ENCODE measurements at regions not wholly inside any gene's neighbourhood (a gene's known extent, or its start where the extent isn't known, plus 50 kb on each side); places are given as distances from the start of the nearest gene placed in this dataset.

GRCh38 chr1:106883208-106883607, 173.3 kb upstream of the PRMT6 start:
- DNase-seq (no peak), ATAC-seq (ENCODE audit: low FRiP score in 2 of 2) (no peak)
- H3K27ac ChIP-seq, result no peak overlapping the region
- no peak overlapping the region for H3K4me3 ChIP-seq
- H3K36me3 ChIP-seq, result no peaks in the 10 kb centered on the region
- H3K27me3 ChIP-seq, result no peaks in the 10 kb centered on the region
- H3K9me3 ChIP-seq, result no peaks in the 10 kb centered on the region
- TF ChIP-seq POLR2AphosphoS5 (IDR thresholded peaks at IDR 0.05) (no peak), CTCF (IDR thresholded peaks at IDR 0.05) (no peak), EP300 (IDR thresholded peaks at IDR 0.05) (no peak), POLR2A (IDR thresholded peaks at IDR 0.05) (no peak)
- H3K4me1 ChIP-seq, result peaks cover 0 to 8% (median 0%) of the 10 kb centered on the region in 4 donors

GRCh38 chr1:106889059-106889458, 167.4 kb upstream of the PRMT6 start:
- Histone ChIP-seq H3K36me3 (no peaks in the 10 kb centered on the region), H3K27me3 (no peaks in the 10 kb centered on the region), H3K9me3 (no peaks in the 10 kb centered on the region), H3K4me3 (no peak overlapping the region), H3K27ac (no peak overlapping the region), H3K4me1 (no peaks in the 10 kb centered on the region)
- DNase-seq (no peak), ATAC-seq (ENCODE audit: low FRiP score in 2 of 2) (no peak)
- WGBS, 2 donors, result 22 to 31% methylated on average over 1 of the region's 1 CpG
- TF ChIP-seq POLR2A (IDR thresholded peaks at IDR 0.05) (no peak), POLR2AphosphoS5 (IDR thresholded peaks at IDR 0.05) (no peak), CTCF (IDR thresholded peaks at IDR 0.05) (no peak), EP300 (IDR thresholded peaks at IDR 0.05) (no peak)

GRCh38 chr1:106889583-106889982, 166.9 kb upstream of the PRMT6 start:
- ATAC-seq (ENCODE audit: low FRiP score in 2 of 2), result no peak
- WGBS, 2 donors, result 40 to 45% methylated on average over 5 of the region's 5 CpGs

GRCh38 chr1:106897976-106898375, 158.5 kb upstream of the PRMT6 start:
- Histone ChIP-seq H3K27me3 (no peaks in the 10 kb centered on the region), H3K4me3 (no peak overlapping the region), H3K9me3 (no peaks in the 10 kb centered on the region), H3K4me1 (no peaks in the 10 kb centered on the region), H3K36me3 (no peaks in the 10 kb centered on the region), H3K27ac (no peak overlapping the region)
- TF ChIP-seq EP300 (IDR thresholded peaks at IDR 0.05) (no peak), CTCF (IDR thresholded peaks at IDR 0.05) (no peak), POLR2A (IDR thresholded peaks at IDR 0.05) (no peak), POLR2AphosphoS5 (IDR thresholded peaks at IDR 0.05) (no peak)
- DNase-seq, result no peak
- ATAC-seq (ENCODE audit: low FRiP score in 2 of 2), result no peak

More at GRCh38 chr1:106889583-106889982, 166.9 kb upstream of the PRMT6 start:
- Histone ChIP-seq H3K27ac (no peak overlapping the region), H3K4me3 (no peak overlapping the region), H3K4me1 (no peaks in the 10 kb centered on the region), H3K9me3 (no peaks in the 10 kb centered on the region), H3K36me3 (no peaks in the 10 kb centered on the region), H3K27me3 (no peaks in the 10 kb centered on the region)
- TF ChIP-seq EP300 (IDR thresholded peaks at IDR 0.05) (no peak), CTCF (IDR thresholded peaks at IDR 0.05) (no peak), POLR2A (IDR thresholded peaks at IDR 0.05) (no peak), POLR2AphosphoS5 (IDR thresholded peaks at IDR 0.05) (no peak)
- DNase-seq, result no peak

GRCh38 chr1:106899644-106900043, 156.8 kb upstream of the PRMT6 start:
- DNase-seq, result no peak

More at GRCh38 chr1:106899644-106900043, 156.8 kb upstream of the PRMT6 start:
- H3K4me1 ChIP-seq, result no peaks in the 10 kb centered on the region
- H3K27me3 ChIP-seq, result no peaks in the 10 kb centered on the region
- TF ChIP-seq POLR2A (IDR thresholded peaks at IDR 0.05), result no peak
- no peak for TF ChIP-seq POLR2AphosphoS5 (IDR thresholded peaks at IDR 0.05)
- TF ChIP-seq CTCF (IDR thresholded peaks at IDR 0.05), result no peak
- TF ChIP-seq EP300 (IDR thresholded peaks at IDR 0.05), result no peak
- 88 to 90% methylated on average over 4 of the region's 4 CpGs for WGBS, 2 donors
- no peaks in the 10 kb centered on the region for H3K36me3 ChIP-seq
- no peaks in the 10 kb centered on the region for H3K9me3 ChIP-seq
- H3K27ac ChIP-seq, result no peak overlapping the region
- ATAC-seq (ENCODE audit: low FRiP score in 2 of 2), result no peak
- no peak overlapping the region for H3K4me3 ChIP-seq
